Sigmoid colon (tissue), 6 donors: ENCODE measurements at regions not wholly inside any gene's neighbourhood (a gene's known extent, or its start where the extent isn't known, plus 50 kb on each side); places are given as distances from the start of the nearest gene placed in this dataset.

Source experiments
- DNase-seq: peaks from one replicate; pipeline ENCODE4 v3.0.0-alpha.2; 2019
- H3K27ac ChIP-seq, 4 donors: fragments of 200-600 bp; sonication (generic); one replicate each; pipeline ENCODE4 v1.5.1; 2016 to 2019; ENCODE audit warnings: mild to moderate bottlenecking in 1 of 4
- H3K27me3 ChIP-seq, 3 donors: fragments of 200-600 bp; sonication (generic); one replicate each; pipeline ENCODE4 v1.5.1; 2019; ENCODE audit warnings: mild to moderate bottlenecking in 1 of 3
- H3K36me3 ChIP-seq, 4 donors: fragments of 200-600 bp; sonication (generic); one replicate each; pipeline ENCODE4 v1.5.1; 2016 to 2019
- H3K4me1 ChIP-seq, 4 donors: fragments of 200-600 bp; sonication (generic); one replicate each; pipeline ENCODE4 v1.5.1; 2017 to 2019
- H3K4me3 ChIP-seq, 4 donors: fragments of 200-600 bp; sonication (generic); one replicate each; pipeline ENCODE4 v1.5.1; 2017 to 2019; ENCODE audit warnings: mild to moderate bottlenecking in 2 of 4, moderate library complexity in 1 of 4
- H3K9me3 ChIP-seq, 4 donors: fragments of 200-600 bp in 3 of 4; sonication (generic) in 3 of 4; one replicate each; pipeline versions ENCODE4 v1.5.1 to v1.6.1; 2013 to 2019
- CTCF ChIP-seq, 4 experiments: fragments of 450-650 bp in 3 of 4; fragments of 200-600 bp in 1 of 4; IDR thresholded peaks; one replicate each; pipeline ENCODE4 v1.5.1; 2016 to 2019; ENCODE audit warnings: antibody characterized with exemption in 4 of 4, mild to moderate bottlenecking in 3 of 4, moderate library complexity in 2 of 4
- EP300 ChIP-seq, 4 donors: sonication (generic); formaldehyde crosslinking; IDR thresholded peaks; one replicate each; pipeline ENCODE4 v1.6.1; 2017; ENCODE audit warnings: antibody characterized with exemption in 4 of 4
- POLR2A ChIP-seq, 2 donors: fragments of 450-650 bp; IDR thresholded peaks; one replicate each; pipeline ENCODE4 v1.6.1; 2016; ENCODE audit warnings: antibody characterized with exemption in 2 of 2, mild to moderate bottlenecking in 2 of 2, moderate library complexity in 2 of 2
- POLR2AphosphoS5 ChIP-seq, 4 donors: sonication (generic); formaldehyde crosslinking; IDR thresholded peaks; one replicate each; pipeline ENCODE4 v1.6.1; 2017; ENCODE audit warnings: antibody characterized with exemption in 4 of 4
- WGBS, 2 donors: extraction: QIAGEN DNeasy Blood & Tissue Kit; methylation state at CpG; one replicate each; pipeline ENCODE4 v1.1.7; 2013; 5-methylcytosine and 5-hydroxymethylcytosine counted together
- intact Hi-C: fragments of 100-400 bp; cut with DNase I; formaldehyde crosslinking; loops from one replicate; pipeline ENCODE4 v1.15.1; 2023
- donor health status: healthy with polysubstance abuse.
- donor health status: healthy.

GRCh38 chr14:96979611-96980074 is 182.5 kb downstream of the VRK1 start:
- Histone ChIP-seq H3K27me3 (no peaks in the 10 kb centered on the region), H3K4me3 (no peak overlapping the region), H3K27ac (no peak overlapping the region), H3K9me3 (peaks cover 0 to 8% (median 0%) of the 10 kb centered on the region in 4 donors), H3K36me3 (no peaks in the 10 kb centered on the region), H3K4me1 (no peaks in the 10 kb centered on the region)
- intact Hi-C loops: no loop called here
- DNase-seq: no peak
- 23 to 31% methylated on average over 12 of the region's 12 CpGs for WGBS, 2 donors
- TF ChIP-seq CTCF (IDR thresholded peaks at IDR 0.05): no peak
- no peak for TF ChIP-seq POLR2A (IDR thresholded peaks at IDR 0.05)
- TF ChIP-seq POLR2AphosphoS5 (IDR thresholded peaks at IDR 0.05): no peak
- no peak for TF ChIP-seq EP300 (IDR thresholded peaks at IDR 0.05)

DNA sequence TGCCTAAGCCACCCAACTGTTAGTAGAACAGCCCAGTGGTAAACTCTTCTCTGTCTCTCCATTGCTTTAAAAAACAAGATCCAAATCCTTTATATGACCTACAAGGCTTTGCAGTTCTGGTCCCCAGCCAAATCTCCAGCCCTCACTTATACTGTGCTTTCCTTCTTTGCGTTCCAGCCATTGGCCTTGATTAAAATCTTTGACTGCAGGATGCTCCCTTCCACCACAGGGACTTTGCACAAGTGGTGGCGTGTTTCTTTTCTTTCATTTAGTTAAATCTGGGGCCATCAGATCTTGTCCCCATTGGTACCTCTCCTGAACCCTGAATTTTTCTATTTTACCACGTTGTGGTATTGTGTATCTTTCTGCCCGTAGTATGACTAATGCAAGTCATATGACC is 183.7 kb downstream of the VRK1 start:
- Histone ChIP-seq H3K9me3 (no peaks in the 10 kb centered on the region), H3K36me3 (no peaks in the 10 kb centered on the region), H3K4me3 (no peak overlapping the region), H3K27ac (no peak overlapping the region), H3K27me3 (no peaks in the 10 kb centered on the region), H3K4me1 (no peaks in the 10 kb centered on the region)
- WGBS, 2 donors: 82 to 84% methylated on average over 4 of the region's 4 CpGs
- TF ChIP-seq EP300 (IDR thresholded peaks at IDR 0.05): no peak
- no peak for TF ChIP-seq CTCF (IDR thresholded peaks at IDR 0.05)
- no peak for TF ChIP-seq POLR2A (IDR thresholded peaks at IDR 0.05)
- no peak for TF ChIP-seq POLR2AphosphoS5 (IDR thresholded peaks at IDR 0.05)
- intact Hi-C loops: no loop called here
- no peak for DNase-seq

DNA sequence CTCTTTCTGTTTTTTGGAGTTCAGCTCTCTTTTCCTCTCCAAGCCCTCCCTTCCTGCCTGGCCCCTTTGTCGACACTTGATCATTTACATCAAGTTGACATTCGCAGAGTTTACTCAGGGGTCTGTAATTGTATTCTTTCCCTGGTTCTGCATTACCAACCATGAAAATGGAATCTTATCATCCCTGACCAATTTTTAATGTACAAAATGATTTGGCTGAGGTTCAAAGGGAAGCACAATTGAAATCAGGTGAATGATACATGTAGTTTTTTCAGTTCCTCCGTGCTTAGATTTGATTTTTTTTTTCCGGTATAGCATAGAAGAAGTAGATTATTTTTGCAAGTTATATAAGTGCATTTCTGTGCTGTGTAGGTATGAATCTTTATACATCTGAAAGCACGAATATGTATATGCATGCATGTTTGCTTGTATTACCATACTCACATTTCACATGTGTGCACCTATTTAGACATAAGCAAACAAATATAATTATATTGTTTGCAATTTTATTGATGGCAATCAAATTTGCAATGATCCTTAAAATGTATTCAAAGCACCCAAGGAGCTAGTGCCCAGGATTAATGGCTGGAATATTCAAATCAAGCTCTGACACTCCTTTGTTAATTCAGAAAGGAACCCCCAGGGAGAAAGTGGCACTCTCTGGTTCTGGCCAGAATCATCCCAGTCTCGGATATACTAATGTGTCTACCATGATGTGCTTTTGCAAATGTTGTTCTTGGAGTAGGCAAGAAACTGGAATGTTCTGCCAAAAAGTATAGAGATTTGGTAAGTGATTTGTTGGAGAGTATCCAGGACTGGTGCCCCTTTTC is 189.3 kb downstream of the VRK1 start:
- TF ChIP-seq POLR2AphosphoS5 (IDR thresholded peaks at IDR 0.05) (no peak), EP300 (IDR thresholded peaks at IDR 0.05) (no peak), POLR2A (IDR thresholded peaks at IDR 0.05) (no peak), CTCF (IDR thresholded peaks at IDR 0.05) (no peak)
- 78 to 82% methylated on average over 6 of the region's 6 CpGs for WGBS, 2 donors
- Histone ChIP-seq H3K36me3 (no peaks in the 10 kb centered on the region), H3K27ac (no peak overlapping the region), H3K4me3 (no peak overlapping the region), H3K9me3 (peaks cover 0 to 2% (median 0%) of the 10 kb centered on the region in 4 donors), H3K27me3 (no peaks in the 10 kb centered on the region), H3K4me1 (no peaks in the 10 kb centered on the region)
- intact Hi-C loops: no loop called here
- DNase-seq: no peak

DNA sequence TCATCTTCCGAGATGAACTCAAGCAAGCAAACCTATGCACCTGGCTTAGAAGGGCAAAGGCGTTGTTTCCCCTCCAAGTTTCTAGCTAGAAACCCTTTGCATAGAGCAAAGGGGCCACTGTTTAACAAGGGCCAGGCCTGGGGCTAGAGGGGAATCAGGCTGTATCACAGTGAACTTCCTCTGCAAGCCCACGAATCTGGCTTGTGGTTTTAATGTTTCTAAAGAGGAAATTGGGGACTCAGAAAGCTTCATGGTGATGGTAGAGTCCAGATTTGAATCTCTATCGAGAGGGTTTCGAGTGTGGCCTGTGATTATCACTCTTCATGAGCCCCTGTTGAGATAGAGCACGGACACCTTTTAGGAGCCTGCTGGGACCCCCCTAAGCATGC is 189.9 kb downstream of the VRK1 start:
- Histone ChIP-seq H3K4me3 (no peak overlapping the region), H3K9me3 (peaks cover 0 to 2% (median 0%) of the 10 kb centered on the region in 4 donors), H3K27me3 (no peaks in the 10 kb centered on the region), H3K4me1 (no peaks in the 10 kb centered on the region), H3K27ac (no peak overlapping the region), H3K36me3 (no peaks in the 10 kb centered on the region)
- intact Hi-C loops: no loop called here
- TF ChIP-seq POLR2A (IDR thresholded peaks at IDR 0.05): no peak
- no peak for TF ChIP-seq EP300 (IDR thresholded peaks at IDR 0.05)
- 51 to 70% methylated on average over 6 of the region's 6 CpGs for WGBS, 2 donors
- DNase-seq: no peak

- intact Hi-C loops: no loop called here
These were observed 190.6 kb downstream of the VRK1 start for GRCh38 chr14:96987771-96988170.

More at GRCh38 chr14:96987771-96988170, 190.6 kb downstream of the VRK1 start:
- DNase-seq: no peak
- Histone ChIP-seq H3K27me3 (no peaks in the 10 kb centered on the region), H3K4me1 (no peaks in the 10 kb centered on the region), H3K9me3 (peaks cover 0 to 2% (median 0%) of the 10 kb centered on the region in 4 donors), H3K4me3 (no peak overlapping the region), H3K27ac (no peak overlapping the region), H3K36me3 (no peaks in the 10 kb centered on the region)
- TF ChIP-seq POLR2AphosphoS5 (IDR thresholded peaks at IDR 0.05): no peak
- TF ChIP-seq CTCF (IDR thresholded peaks at IDR 0.05): no peak
- TF ChIP-seq EP300 (IDR thresholded peaks at IDR 0.05): no peak
- no peak for TF ChIP-seq POLR2A (IDR thresholded peaks at IDR 0.05)
- 84 to 89% methylated on average over 3 of the region's 3 CpGs for WGBS, 2 donors
